ENCODE measurements at regions not wholly inside any gene's neighbourhood (a gene's known extent, or its start where the extent isn't known, plus 50 kb on each side); places are given as distances from the start of the nearest gene placed in this dataset.

DNA sequence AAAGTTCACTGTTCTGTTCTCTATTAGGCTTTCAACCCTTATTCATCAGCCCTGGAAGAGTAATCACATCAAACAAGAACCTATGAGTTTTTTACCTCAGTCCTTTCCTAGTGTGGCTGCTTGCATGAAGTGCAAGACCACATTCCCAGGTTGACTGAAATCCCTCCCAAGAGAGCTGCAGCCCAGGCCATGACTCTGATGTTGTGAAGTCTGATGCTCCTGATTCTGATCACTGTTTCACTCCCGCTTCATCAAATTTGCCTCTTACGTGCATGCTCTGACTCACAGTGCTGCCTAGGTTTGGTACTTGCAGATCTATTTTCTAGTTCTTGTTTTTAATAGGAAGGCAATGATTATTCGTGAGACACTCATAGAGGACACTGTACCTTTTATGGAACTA, 58.2 kb upstream of the DSEL start:
- no peak for ATAC-seq

- no peak for ATAC-seq
These were observed 51.6 kb upstream of the DSEL start for GRCh38 chr18:67568166-67568565.
